Activated T-helper 17 cell treated with anti-CD3 and anti-CD28 coated beads, Interleukin-2, amount 50 U/mL, for 72 hours (primary cell): ENCODE measurements at regions not wholly inside any gene's neighbourhood (a gene's known extent, or its start where the extent isn't known, plus 50 kb on each side); places are given as distances from the start of the nearest gene placed in this dataset.

ENCODE experiments used
- ATAC-seq: fragments of 150-1000 bp; cut with Tn5 transposase; replicated peaks from 2 replicates; pipeline ENCODE4 v1.10.0; 2021; ENCODE audit warnings: mild to moderate bottlenecking, moderate library complexity
- H3K27ac Mint-ChIP-seq: one replicate; pipeline ENCODE4 v1.8.0; 2022; ENCODE audit warnings: mixed read lengths
- H3K27me3 Mint-ChIP-seq: one replicate; pipeline ENCODE4 v1.8.0; 2022; ENCODE audit warnings: mixed read lengths
- H3K36me3 Mint-ChIP-seq: one replicate; pipeline ENCODE4 v1.8.0; 2022; ENCODE audit warnings: low read depth, mild to moderate bottlenecking, mixed read lengths
- H3K4me1 Mint-ChIP-seq: one replicate; pipeline ENCODE4 v1.8.0; 2022; ENCODE audit warnings: mixed read lengths
- H3K4me3 Mint-ChIP-seq: one replicate; pipeline ENCODE4 v1.8.0; 2022; ENCODE audit warnings: mild to moderate bottlenecking, mixed read lengths
- H3K9me3 Mint-ChIP-seq: one replicate; pipeline ENCODE4 v1.8.0; 2022; ENCODE audit warnings: mixed read lengths

DNA sequence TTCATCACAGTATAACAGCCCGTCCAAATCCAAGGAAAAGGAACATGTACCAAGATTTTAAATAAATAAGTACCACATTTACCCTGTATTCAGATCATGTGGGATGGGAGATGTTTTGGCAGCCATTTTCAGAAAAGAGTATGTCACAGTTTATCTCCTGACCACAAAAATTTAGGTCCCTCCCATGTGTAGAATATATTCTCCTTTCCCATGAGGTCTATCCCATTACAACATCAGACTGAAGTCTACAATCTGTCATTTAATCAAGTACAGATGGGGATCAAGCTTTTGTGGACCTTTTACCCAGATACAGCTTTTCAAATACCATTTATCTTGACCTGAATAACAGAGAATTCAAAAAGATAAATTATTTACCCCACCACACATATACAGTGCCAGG, 444.5 kb downstream of the PLOD2 start:
- Mint-ChIP-seq H3K27me3 (no peaks in the 10 kb centered on the region), H3K4me1 (no peaks in the 10 kb centered on the region), H3K9me3 (peaks cover 6% of the 10 kb centered on the region), H3K27ac (no peak overlapping the region), H3K36me3 (no peaks in the 10 kb centered on the region), H3K4me3 (no peak overlapping the region)
- no peak for ATAC-seq

DNA sequence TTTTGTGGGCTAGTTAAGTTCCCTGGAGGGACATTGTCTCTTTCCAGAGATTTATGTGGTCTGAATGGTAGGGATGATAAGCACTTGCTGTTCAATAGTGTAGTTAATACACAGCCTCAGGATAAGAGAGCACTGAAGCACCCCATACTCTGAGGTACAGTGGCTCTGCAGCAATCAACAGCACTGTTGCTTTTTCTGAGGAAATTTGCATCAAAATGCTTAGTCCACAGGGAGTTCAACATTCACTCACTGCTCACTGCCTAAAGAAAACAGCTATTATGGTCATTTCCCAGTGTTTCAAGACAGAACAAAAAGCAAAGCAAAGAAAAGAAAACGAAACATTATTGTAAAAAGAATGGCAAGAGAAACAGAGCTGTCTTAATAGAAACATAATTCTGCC, 441.9 kb downstream of the PLOD2 start:
- no peaks in the 10 kb centered on the region for H3K4me1 Mint-ChIP-seq
- no peak overlapping the region for H3K27ac Mint-ChIP-seq
- no peaks in the 10 kb centered on the region for H3K9me3 Mint-ChIP-seq
- H3K27me3 Mint-ChIP-seq = no peaks in the 10 kb centered on the region
- no peaks in the 10 kb centered on the region for H3K36me3 Mint-ChIP-seq
- H3K4me3 Mint-ChIP-seq = no peak overlapping the region
- no peak for ATAC-seq

DNA sequence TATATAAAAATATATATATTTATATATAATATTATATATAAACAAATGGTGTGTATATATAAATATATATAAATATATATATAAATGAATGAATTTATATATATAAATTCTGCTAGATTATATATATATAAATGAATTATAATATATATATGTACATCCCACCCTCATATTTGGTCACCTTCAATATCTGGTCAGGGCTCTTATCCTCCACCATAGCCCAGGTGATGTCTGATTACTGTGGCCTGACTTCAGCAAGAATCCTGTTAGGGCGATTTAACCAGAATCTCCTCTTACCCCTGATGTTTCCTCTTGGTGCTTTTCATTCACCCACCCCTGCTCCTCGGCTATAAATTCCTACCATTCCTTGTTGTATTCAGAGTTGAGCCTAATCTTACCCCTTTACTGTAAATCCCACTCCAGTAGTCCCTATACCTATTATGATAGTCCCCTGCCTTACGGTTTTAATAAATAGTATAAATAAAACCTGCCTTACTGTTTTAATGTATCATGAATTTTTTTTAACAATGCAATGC, 439.6 kb downstream of the PLOD2 start:
- Mint-ChIP-seq H3K27me3 (no peaks in the 10 kb centered on the region), H3K36me3 (no peaks in the 10 kb centered on the region), H3K9me3 (no peaks in the 10 kb centered on the region)

DNA sequence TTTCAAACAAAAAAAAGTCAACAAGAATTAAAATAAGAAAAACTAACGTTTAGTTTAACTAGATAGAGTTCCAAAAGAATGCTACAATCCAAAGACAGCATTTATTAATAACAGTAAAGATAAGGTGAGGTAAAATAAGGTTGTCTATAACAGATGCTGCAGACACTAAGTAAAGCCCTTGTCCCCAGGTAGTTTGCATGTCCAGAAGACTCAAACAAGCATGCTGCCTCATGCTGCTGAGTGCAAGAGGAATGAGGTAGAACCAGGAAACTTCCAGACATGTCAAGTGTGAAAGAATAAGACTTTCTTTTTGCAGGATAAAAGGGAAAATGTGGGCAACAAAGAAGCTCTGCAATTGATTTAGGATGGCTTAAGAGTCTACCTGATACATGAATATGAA, 439.2 kb downstream of the PLOD2 start:
- Mint-ChIP-seq H3K36me3 (no peaks in the 10 kb centered on the region), H3K27me3 (no peaks in the 10 kb centered on the region), H3K4me3 (no peak overlapping the region), H3K27ac (no peak overlapping the region), H3K4me1 (no peaks in the 10 kb centered on the region), H3K9me3 (no peaks in the 10 kb centered on the region)
- ATAC-seq = peak; percentile 16

More for the DNA sequence above, 439.6 kb downstream of the PLOD2 start:
- peak; percentile 21 for ATAC-seq
- Mint-ChIP-seq H3K4me1 (no peaks in the 10 kb centered on the region), H3K4me3 (no peak overlapping the region), H3K27ac (no peak overlapping the region)

DNA sequence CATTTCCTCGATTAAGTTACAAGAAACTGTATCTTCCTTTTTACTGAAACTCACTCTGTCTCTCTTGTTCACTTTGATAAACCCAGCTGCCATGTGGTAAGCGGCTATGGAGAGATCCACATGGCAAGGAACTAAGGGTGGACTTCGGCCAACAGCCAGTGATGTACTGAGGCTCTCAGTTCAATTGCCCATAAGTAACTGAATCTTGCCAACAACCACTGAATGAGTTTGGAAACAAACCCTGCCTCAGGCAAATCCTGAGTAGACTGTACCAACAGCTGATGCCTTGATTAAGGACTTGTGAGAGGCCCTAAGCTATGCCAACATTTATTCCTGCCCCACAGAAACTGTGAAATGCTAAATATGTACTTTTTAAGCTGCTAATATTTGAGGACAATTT, 433.5 kb downstream of the PLOD2 start:
- no peaks in the 10 kb centered on the region for H3K27me3 Mint-ChIP-seq
- no peak overlapping the region for H3K4me3 Mint-ChIP-seq
- H3K9me3 Mint-ChIP-seq = no peaks in the 10 kb centered on the region
- H3K36me3 Mint-ChIP-seq = no peaks in the 10 kb centered on the region
- ATAC-seq = no peak
- no peak overlapping the region for H3K27ac Mint-ChIP-seq
- no peaks in the 10 kb centered on the region for H3K4me1 Mint-ChIP-seq

DNA sequence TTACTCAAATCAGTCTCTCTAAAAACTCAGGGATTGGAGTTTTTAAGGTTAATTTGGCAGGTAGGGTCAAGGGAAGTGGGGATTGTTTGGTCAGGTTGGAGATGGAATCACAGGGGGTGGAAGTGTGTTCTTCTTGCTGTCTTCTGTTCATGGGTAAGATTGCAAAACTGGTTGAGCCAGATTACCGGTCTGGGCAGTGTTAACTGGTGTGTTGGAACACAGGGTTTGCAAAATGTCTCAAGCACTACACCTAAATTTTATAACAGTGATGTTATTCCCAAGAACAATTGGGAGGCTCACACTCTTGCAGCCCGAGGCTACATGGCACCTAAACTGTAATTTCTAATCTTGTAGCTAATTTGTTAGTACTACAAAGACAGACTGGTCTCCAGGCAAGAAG, 425.4 kb downstream of the PLOD2 start:
- Mint-ChIP-seq H3K4me3 (no peak overlapping the region), H3K9me3 (peaks cover 4% of the 10 kb centered on the region), H3K36me3 (no peaks in the 10 kb centered on the region), H3K27ac (no peak overlapping the region), H3K27me3 (no peaks in the 10 kb centered on the region), H3K4me1 (no peaks in the 10 kb centered on the region)
- no peak for ATAC-seq

DNA sequence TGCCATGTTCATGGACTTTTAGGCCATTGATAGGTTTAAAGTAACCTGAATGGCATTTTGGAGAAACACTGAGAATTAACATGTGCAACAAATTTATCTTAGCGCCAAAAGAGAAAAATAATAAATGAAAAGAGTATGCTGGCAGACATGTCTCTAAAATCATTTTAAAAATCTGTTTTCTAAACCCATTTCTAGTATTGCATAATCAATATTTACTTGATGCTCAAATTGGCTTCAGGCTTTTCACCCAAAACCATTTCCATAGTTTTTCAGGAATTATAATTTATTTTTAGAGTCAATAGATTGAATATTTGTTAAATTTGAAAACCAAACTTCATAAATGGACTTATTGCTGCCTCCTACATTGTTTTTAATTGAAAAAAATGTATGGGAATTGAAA, 423.0 kb downstream of the PLOD2 start:
- no peaks in the 10 kb centered on the region for H3K4me1 Mint-ChIP-seq
- ATAC-seq = no peak
- H3K4me3 Mint-ChIP-seq = no peak overlapping the region
- no peaks in the 10 kb centered on the region for H3K27me3 Mint-ChIP-seq
- H3K27ac Mint-ChIP-seq = no peak overlapping the region
- no peaks in the 10 kb centered on the region for H3K36me3 Mint-ChIP-seq
- H3K9me3 Mint-ChIP-seq = peaks cover 4% of the 10 kb centered on the region

DNA sequence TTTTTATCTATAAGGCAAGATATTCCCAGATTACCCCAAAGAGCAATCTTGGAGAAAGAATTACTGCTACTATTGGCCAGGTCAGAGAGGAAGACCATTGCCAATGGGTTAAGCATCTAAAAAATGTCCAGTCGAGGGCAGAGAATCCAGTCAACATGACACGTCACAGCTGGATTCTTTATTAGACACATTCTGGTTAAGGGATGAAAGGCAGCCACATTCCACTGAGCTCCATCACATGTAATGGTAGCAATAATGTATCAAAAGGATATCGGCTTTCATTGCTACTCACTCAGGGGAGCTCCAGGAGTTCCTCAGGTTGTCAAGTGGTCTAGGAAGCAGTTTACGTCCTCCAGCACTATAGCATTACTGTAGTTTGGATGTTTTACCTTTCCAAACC, 421.1 kb downstream of the PLOD2 start:
- no peaks in the 10 kb centered on the region for H3K4me1 Mint-ChIP-seq
- no peak for ATAC-seq
- no peaks in the 10 kb centered on the region for H3K36me3 Mint-ChIP-seq
- H3K9me3 Mint-ChIP-seq = peaks cover 4% of the 10 kb centered on the region
- H3K4me3 Mint-ChIP-seq = no peak overlapping the region
- no peak overlapping the region for H3K27ac Mint-ChIP-seq
- H3K27me3 Mint-ChIP-seq = no peaks in the 10 kb centered on the region

DNA sequence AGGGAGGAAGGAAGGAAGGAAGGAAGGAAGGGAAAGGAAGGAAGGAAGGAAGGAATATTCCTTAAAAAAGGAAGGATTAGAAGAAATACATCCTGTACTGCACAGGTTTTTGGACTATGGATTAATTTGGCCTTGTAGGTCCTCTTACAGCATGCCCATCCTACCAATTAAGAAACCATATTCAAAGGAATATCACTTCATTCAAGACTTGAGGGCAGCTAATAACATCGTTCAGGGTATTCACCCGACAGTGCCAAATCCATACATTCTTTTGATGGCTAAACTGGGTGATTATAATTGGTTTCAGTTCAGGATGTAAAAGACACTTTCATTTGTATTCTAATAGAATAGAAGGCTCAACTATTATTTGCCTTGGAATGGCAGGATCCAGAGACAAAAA, 410.3 kb downstream of the PLOD2 start:
- H3K27me3 Mint-ChIP-seq = no peaks in the 10 kb centered on the region
- H3K27ac Mint-ChIP-seq = no peak overlapping the region
- no peak for ATAC-seq
- no peaks in the 10 kb centered on the region for H3K4me1 Mint-ChIP-seq
- H3K4me3 Mint-ChIP-seq = no peak overlapping the region
- H3K36me3 Mint-ChIP-seq = no peaks in the 10 kb centered on the region
- peaks cover 7% of the 10 kb centered on the region for H3K9me3 Mint-ChIP-seq

DNA sequence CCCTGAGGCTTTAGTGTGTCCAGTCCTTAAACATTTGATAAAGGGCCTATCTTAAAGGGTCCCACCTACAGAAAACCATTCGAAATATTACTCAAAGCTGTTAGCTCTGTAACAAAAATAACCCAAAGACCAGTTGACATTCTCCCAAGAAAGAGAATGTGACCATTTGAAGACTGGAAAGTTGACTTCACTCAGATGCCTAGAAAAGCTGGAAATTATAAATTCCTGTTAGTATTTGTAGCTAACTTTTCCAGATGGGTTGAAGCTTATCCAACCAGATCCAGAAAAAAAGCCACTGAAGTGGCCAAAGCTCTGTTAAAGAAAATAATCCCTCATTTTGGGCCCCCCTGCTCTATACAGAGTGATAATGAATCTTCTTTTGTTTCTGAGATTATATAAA, 408.4 kb downstream of the PLOD2 start:
- H3K9me3 Mint-ChIP-seq = peaks cover 3% of the 10 kb centered on the region
- no peak overlapping the region for H3K4me3 Mint-ChIP-seq
- no peak for ATAC-seq
- no peaks in the 10 kb centered on the region for H3K36me3 Mint-ChIP-seq
- H3K27ac Mint-ChIP-seq = no peak overlapping the region
- no peaks in the 10 kb centered on the region for H3K4me1 Mint-ChIP-seq
- no peaks in the 10 kb centered on the region for H3K27me3 Mint-ChIP-seq

DNA sequence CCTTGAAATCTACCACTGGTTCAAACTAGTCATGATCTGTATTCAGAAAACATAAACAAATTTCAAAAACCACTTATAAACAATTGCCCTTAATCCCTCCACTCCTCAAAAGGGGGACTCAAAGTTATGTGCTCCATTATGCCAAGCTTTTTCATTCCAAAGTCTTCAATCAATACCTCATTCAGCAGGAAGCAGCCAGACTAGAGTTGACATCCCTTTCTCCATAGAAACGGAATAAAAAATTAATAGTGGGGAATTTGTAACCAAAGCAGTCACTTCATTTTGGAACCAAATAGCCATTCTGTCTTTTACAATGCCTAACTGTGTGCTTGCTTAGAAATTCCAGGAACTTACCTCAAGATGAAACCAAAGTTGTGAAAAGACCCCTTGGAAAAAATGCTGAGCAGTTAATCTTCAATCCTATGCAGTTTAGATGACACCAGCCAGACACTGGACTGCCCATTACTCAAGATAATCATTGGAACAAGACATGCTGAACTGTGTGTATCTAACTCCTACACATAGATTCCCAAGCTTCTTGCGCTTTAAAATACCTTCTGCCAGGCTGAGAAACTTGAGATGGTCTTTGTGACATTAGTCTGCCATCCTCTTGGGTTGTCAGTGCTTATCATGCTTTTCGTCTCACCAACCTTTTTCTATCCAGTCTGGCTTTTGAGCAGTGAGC, 406.2 kb downstream of the PLOD2 start:
- no peak overlapping the region for H3K27ac Mint-ChIP-seq
- no peaks in the 10 kb centered on the region for H3K36me3 Mint-ChIP-seq
- no peaks in the 10 kb centered on the region for H3K4me1 Mint-ChIP-seq
- no peak for ATAC-seq
- H3K4me3 Mint-ChIP-seq = no peak overlapping the region
- no peaks in the 10 kb centered on the region for H3K9me3 Mint-ChIP-seq
- H3K27me3 Mint-ChIP-seq = no peaks in the 10 kb centered on the region

DNA sequence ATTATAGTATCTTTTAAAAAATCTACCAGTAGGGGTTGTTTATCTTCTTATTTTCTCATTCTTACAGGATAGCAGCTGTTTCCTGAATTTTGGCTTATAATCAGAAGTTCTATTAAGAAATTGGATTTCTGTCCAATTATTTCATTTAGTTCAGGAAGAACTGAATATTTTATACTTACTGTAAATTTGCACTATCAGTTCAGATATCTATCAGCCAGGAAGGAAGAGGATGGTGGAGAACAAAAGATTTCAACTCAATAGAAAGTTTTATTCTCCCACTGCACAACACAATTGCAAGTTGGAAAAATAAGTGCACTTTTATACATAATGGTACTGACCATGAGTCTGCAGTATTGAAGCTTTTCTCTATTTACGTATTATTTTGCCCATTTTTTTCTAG, 400.9 kb downstream of the PLOD2 start:
- H3K4me1 Mint-ChIP-seq = no peaks in the 10 kb centered on the region
- no peaks in the 10 kb centered on the region for H3K9me3 Mint-ChIP-seq
- no peaks in the 10 kb centered on the region for H3K36me3 Mint-ChIP-seq
- no peaks in the 10 kb centered on the region for H3K27me3 Mint-ChIP-seq
- no peak overlapping the region for H3K27ac Mint-ChIP-seq
- no peak for ATAC-seq
- no peak overlapping the region for H3K4me3 Mint-ChIP-seq

DNA sequence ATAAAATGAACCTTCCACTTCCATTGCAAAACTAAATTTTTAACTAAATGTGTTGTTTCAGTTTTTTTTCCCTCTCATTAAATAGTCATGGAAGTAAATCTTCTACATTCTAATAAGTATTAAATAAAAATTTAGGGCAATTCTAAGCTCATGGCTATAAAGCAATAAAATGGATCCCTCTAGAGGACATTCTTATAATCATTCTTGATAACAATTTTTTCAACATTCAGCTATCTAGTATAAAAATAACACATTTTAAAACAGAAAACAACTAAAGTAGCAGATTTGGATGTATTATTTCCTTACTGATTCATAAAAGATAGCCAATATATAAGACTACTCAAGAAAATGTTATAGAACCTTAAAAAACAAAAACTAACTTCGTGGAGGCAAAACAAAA, 393.1 kb downstream of the PLOD2 start:
- Mint-ChIP-seq H3K27me3 (no peaks in the 10 kb centered on the region), H3K9me3 (no peaks in the 10 kb centered on the region), H3K27ac (no peak overlapping the region), H3K36me3 (no peaks in the 10 kb centered on the region), H3K4me1 (no peaks in the 10 kb centered on the region), H3K4me3 (no peak overlapping the region)
- no peak for ATAC-seq

DNA sequence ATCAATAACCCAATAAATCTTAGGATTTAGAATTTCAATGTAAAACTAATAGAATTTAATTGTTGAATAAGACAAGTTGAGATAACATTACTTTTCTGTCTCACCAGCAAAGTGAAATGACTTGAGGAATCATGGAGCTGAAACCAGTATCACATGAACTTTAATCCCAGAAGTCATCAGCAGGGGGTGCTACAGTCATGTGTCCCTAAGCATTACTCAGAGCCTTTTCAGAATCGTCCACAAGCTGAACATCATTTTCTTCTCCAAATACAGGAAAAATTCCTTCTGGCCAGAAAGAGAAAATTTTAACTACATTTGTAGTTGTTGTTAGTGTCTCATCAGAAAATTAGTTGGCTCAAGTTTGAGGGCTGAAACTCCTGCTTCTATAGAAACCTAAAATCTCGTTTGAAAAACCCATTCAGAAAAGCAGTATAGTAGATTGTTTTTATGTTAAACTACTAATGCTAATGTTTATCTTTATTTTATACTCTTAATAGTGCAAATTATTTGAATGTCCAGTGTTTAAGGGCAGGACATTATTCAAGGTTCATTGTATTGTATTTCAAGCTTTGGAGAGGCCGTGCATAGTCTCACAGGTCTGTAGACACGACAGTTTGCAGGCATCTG, 384.1 kb downstream of the PLOD2 start:
- Mint-ChIP-seq H3K36me3 (no peaks in the 10 kb centered on the region), H3K4me1 (no peaks in the 10 kb centered on the region), H3K4me3 (no peak overlapping the region), H3K9me3 (peaks cover 7% of the 10 kb centered on the region), H3K27ac (no peak overlapping the region), H3K27me3 (no peaks in the 10 kb centered on the region)
- no peak for ATAC-seq

DNA sequence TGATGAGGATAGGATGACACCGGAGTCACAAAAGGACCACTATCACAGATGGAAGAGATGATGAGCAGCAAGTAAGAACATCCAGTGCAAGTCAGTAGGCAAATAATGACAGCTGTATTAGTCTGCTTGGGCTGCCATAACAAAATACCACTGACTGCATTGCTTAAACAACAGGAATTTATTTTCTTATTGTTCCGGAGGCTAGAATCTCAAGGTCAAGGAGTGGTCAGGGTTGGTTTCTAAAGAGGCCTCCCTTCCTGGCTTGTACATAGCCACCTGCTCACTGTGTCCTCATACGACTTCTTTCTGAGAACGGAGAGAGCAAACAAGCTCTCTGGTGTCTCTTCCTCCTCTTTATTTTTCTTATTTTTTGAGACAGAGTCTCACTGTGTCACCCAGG, 380.7 kb downstream of the PLOD2 start:
- no peak for ATAC-seq
- Mint-ChIP-seq H3K36me3 (no peaks in the 10 kb centered on the region), H3K27me3 (no peaks in the 10 kb centered on the region), H3K27ac (no peak overlapping the region), H3K4me3 (no peak overlapping the region), H3K4me1 (no peaks in the 10 kb centered on the region), H3K9me3 (peaks cover under 1% of the 10 kb centered on the region)
